Caki2 (cell line): ENCODE measurements at regions not wholly inside any gene's neighbourhood (a gene's known extent, or its start where the extent isn't known, plus 50 kb on each side); places are given as distances from the start of the nearest gene placed in this dataset.

Source experiments
- DNase-seq: peaks from one replicate; pipeline ENCODE4 v3.0.0-alpha.2; 2015; ENCODE audit warnings: low read depth
- in situ Hi-C: cut with HindIII; loops from 2 replicates; pipeline ENCODE4 v1.10.0; 2016; ENCODE audit warnings: low sequenced_read_pairs, low pct_unique_long_range_greater_than_20kb, mixed read lengths

DNA sequence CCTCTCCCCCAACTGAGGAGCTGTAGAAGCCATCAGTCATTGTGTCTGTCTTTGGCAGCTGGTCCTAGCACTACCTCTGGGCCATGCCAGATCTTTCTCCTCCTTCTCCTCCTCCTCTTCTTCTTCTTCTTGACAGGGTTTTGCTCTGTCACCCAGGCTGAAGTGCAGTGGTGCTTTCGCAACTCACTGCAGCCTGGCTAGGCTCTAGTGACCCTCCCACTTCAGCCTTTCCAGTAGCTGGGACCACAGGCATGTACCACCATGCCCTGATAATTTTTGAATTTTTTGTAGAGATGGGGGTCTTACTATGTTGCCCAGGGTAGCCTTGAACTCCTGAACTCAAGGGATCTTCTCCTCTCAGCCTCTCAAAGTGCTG is 50.1 kb upstream of the SHANK2 start:
- DNase-seq: no peak
- in situ Hi-C loops: no loop called here
